Endodermal cell (in vitro differentiated cells): ENCODE measurements at regions not wholly inside any gene's neighbourhood (a gene's known extent, or its start where the extent isn't known, plus 50 kb on each side); places are given as distances from the start of the nearest gene placed in this dataset.

Experiments
- DNase-seq: peaks from one replicate; pipeline ENCODE4 v3.0.0-alpha.2; 2017
- H3K27ac ChIP-seq: 2 replicates; pipeline ENCODE4 v1.5.1; 2013; ENCODE audit warnings: mild to moderate bottlenecking, low read depth, low read length, moderate library complexity
- H3K27me3 ChIP-seq: 2 replicates; pipeline ENCODE4 v1.6.1; 2013; ENCODE audit warnings: mild to moderate bottlenecking, low read length, moderate library complexity; ENCODE audit not compliant: insufficient read depth, control insufficient read depth, poor library complexity, severe bottlenecking
- H3K36me3 ChIP-seq: 2 replicates; pipeline ENCODE4 v1.7.0; 2013; ENCODE audit warnings: mild to moderate bottlenecking, low read length, moderate library complexity; ENCODE audit not compliant: control insufficient read depth, insufficient read depth
- H3K4me1 ChIP-seq: one replicate; pipeline ENCODE4 v1.7.0; 2013; ENCODE audit warnings: low read length; ENCODE audit not compliant: control insufficient read depth, insufficient read depth
- H3K4me3 ChIP-seq: 2 replicates; pipeline ENCODE4 v1.5.1; 2013; ENCODE audit warnings: mild to moderate bottlenecking, low read length, moderate library complexity
- H3K9ac ChIP-seq: 2 replicates; pipeline ENCODE4 v1.6.1; 2013; ENCODE audit warnings: mild to moderate bottlenecking, low read length, moderate library complexity; ENCODE audit not compliant: poor library complexity, severe bottlenecking; ENCODE audit errors: extremely low read depth
- H3K9me3 ChIP-seq: 2 replicates; pipeline ENCODE4 v1.6.1; 2013; ENCODE audit warnings: mild to moderate bottlenecking, low read length, moderate library complexity; ENCODE audit not compliant: control insufficient read depth
- H3K27ac Mint-ChIP-seq: 2 replicates; pipeline ENCODE4 v1.8.0; 2020; ENCODE audit warnings: mixed read lengths
- H3K27me3 Mint-ChIP-seq: 2 replicates; pipeline ENCODE4 v1.8.0; 2021; ENCODE audit warnings: mild to moderate bottlenecking, mixed read lengths; ENCODE audit not compliant: insufficient read depth
- H3K36me3 Mint-ChIP-seq: 2 replicates; pipeline ENCODE4 v1.8.0; 2020; ENCODE audit warnings: low read depth, mixed read lengths
- H3K4me1 Mint-ChIP-seq: 2 replicates; pipeline ENCODE4 v1.8.0; 2020; ENCODE audit warnings: mixed read lengths
- H3K4me3 Mint-ChIP-seq: 2 replicates; pipeline ENCODE4 v1.8.0; 2020; ENCODE audit warnings: mild to moderate bottlenecking, moderate library complexity, mixed read lengths
- H3K9me3 Mint-ChIP-seq: 2 replicates; pipeline ENCODE4 v1.8.0; 2020; ENCODE audit warnings: mild to moderate bottlenecking, mixed read lengths
- CTCF ChIP-seq: fragments of 200-600 bp; sonication (generic); conservative IDR thresholded peaks from 2 replicates; pipeline ENCODE4 v1.5.0; 2021; ENCODE audit warnings: antibody characterized with exemption, mild to moderate bottlenecking
- WGBS, 2 experiments: methylation state at CpG; one replicate each; pipeline versions ENCODE4 v1.1.5 to v1.1.7; 2013; ENCODE audit warnings: missing lambda C conversion rate in 2 of 2, mixed read lengths in 1 of 2; ENCODE audit not compliant: insufficient coverage in 1 of 2, insufficient read length in 1 of 2; 5-methylcytosine and 5-hydroxymethylcytosine counted together

- no peaks in the 10 kb centered on the region for H3K4me1 ChIP-seq
- H3K9ac ChIP-seq: no peak overlapping the region
- H3K36me3 ChIP-seq: no peaks in the 10 kb centered on the region
- H3K4me1 Mint-ChIP-seq: no peaks in the 10 kb centered on the region
- no peak overlapping the region for H3K4me3 Mint-ChIP-seq
- H3K36me3 Mint-ChIP-seq: no peaks in the 10 kb centered on the region
- no peaks in the 10 kb centered on the region for H3K27me3 ChIP-seq
- no peak overlapping the region for H3K4me3 ChIP-seq
- no peak for TF ChIP-seq CTCF
- no peak overlapping the region for H3K27ac Mint-ChIP-seq
- no peaks in the 10 kb centered on the region for H3K9me3 Mint-ChIP-seq
- H3K27me3 Mint-ChIP-seq: no peaks in the 10 kb centered on the region
- 93% methylated on average over 1 of the region's 1 CpG; no CpG with 5 or more reads in 1 of the 2 experiments for WGBS, 2 experiments
- no peak for DNase-seq
- H3K9me3 ChIP-seq: no peaks in the 10 kb centered on the region
- no peak overlapping the region for H3K27ac ChIP-seq
Measured at GRCh38 chr5:23007236-23007635, 154.1 kb upstream of the CDH12 start.

GRCh38 chr5:23001120-23001519, 148.0 kb upstream of the CDH12 start:
- no peak for TF ChIP-seq CTCF
- Histone ChIP-seq H3K36me3 (no peaks in the 10 kb centered on the region), H3K9me3 (no peaks in the 10 kb centered on the region), H3K4me3 (no peak overlapping the region), H3K9ac (no peak overlapping the region), H3K27me3 (no peaks in the 10 kb centered on the region), H3K27ac (no peak overlapping the region), H3K4me1 (no peaks in the 10 kb centered on the region)
- Mint-ChIP-seq H3K9me3 (no peaks in the 10 kb centered on the region), H3K4me1 (no peaks in the 10 kb centered on the region), H3K36me3 (no peaks in the 10 kb centered on the region), H3K4me3 (no peak overlapping the region), H3K27ac (no peak overlapping the region), H3K27me3 (peaks cover 1% of the 10 kb centered on the region)
- no peak for DNase-seq
- WGBS, 2 experiments: 100% methylated on average over 1 to 2 of the region's 3 CpGs

GRCh38 chr5:22998774-22999173, 145.6 kb upstream of the CDH12 start:
- Histone ChIP-seq H3K36me3 (no peaks in the 10 kb centered on the region), H3K4me1 (no peaks in the 10 kb centered on the region), H3K9ac (no peak overlapping the region), H3K27ac (no peak overlapping the region), H3K4me3 (no peak overlapping the region), H3K9me3 (no peaks in the 10 kb centered on the region), H3K27me3 (no peaks in the 10 kb centered on the region)
- H3K9me3 Mint-ChIP-seq: no peaks in the 10 kb centered on the region
- WGBS, 2 experiments: 93% methylated on average over 1 of the region's 1 CpG; no CpG with 5 or more reads in 1 of the 2 experiments
- no peak overlapping the region for H3K27ac Mint-ChIP-seq
- no peaks in the 10 kb centered on the region for H3K4me1 Mint-ChIP-seq
- H3K27me3 Mint-ChIP-seq: peaks cover 1% of the 10 kb centered on the region
- no peak for TF ChIP-seq CTCF
- no peaks in the 10 kb centered on the region for H3K36me3 Mint-ChIP-seq
- no peak overlapping the region for H3K4me3 Mint-ChIP-seq
- no peak for DNase-seq
